ENCODE measurements at regions not wholly inside any gene's neighbourhood (a gene's known extent, or its start where the extent isn't known, plus 50 kb on each side); places are given as distances from the start of the nearest gene placed in this dataset.

DNA sequence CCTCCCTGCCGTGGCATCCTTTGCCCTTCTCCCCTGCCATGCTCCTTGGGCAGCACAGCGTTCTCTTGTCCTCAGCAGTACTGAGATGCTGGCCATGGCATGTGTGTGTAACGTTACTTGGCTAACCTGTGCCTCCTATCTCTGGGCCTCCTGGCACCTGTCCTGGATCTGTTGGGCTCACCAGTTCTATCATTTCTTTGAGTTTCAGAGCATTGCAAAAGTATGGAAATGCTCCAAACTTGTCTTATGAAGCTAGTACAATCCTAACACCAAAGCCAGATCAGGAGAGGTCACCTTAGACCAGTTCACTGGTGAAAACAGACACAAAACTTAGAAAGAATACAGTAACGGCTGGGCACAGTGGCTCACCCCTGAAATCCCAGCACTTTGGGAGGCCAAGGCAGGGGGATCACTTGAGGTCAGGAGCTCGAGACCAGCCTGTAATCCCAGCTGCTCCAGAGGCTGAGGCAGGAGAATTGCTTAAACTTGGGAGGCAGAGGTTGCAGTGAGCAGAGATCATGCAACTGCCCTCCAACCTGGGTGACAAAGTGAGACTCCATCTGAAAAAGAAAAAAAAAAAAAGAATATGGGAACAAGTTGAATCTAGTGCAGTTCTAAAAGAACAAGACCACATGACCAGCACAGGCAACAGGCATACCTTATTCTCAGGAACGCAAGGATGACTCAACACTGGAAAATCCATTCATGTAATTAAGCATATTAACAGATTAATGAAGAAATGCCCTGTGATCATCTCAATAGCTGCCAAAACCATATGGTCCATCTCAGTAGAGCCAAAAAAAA lies 62.4 kb upstream of the TRPM1 start:
- DNase-seq (ENCODE audit: low read depth): no peak

DNA sequence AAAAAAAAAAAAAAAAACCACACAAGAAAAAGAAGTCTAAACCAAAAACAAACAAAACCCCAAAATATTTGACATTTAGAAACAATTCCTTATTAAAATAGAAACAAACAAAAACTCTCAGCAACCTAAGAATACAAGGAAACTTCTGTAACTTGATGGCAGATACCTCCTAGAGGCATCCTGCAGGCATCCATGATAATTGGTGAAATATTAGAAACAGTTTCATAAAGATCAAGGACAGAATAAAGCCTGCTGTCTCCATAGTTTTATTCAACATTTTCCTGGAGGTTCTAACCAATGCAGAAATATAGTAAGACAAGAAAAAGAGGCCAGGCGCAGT lies 63.0 kb upstream of the TRPM1 start:
- no peak for TF ChIP-seq CTCF (conservative IDR thresholded peaks at IDR 0.05; ENCODE audit: control insufficient read depth, insufficient read depth, low read depth, low read length)
- no peak for DNase-seq (ENCODE audit: low read depth)
- no peak overlapping the region for H3K4me3 ChIP-seq (ENCODE audit: control insufficient read depth, low read depth, low read length)

More for the DNA sequence above, 62.4 kb upstream of the TRPM1 start:
- no peak overlapping the region for H3K4me3 ChIP-seq (ENCODE audit: control insufficient read depth, low read depth, low read length)
- TF ChIP-seq CTCF (conservative IDR thresholded peaks at IDR 0.05; ENCODE audit: control insufficient read depth, insufficient read depth, low read depth, low read length): no peak

GRCh38 chr15:31169558-31169957 lies 68.0 kb upstream of the TRPM1 start:
- no peak for TF ChIP-seq CTCF (conservative IDR thresholded peaks at IDR 0.05; ENCODE audit: control insufficient read depth, insufficient read depth, low read depth, low read length)
- no peak overlapping the region for H3K4me3 ChIP-seq (ENCODE audit: control insufficient read depth, low read depth, low read length)
- DNase-seq (ENCODE audit: low read depth): no peak

GRCh38 chr15:31171731-31172130 lies 70.2 kb upstream of the TRPM1 start:
- TF ChIP-seq CTCF (conservative IDR thresholded peaks at IDR 0.05; ENCODE audit: control insufficient read depth, insufficient read depth, low read depth, low read length): no peak
- DNase-seq (ENCODE audit: low read depth): no peak
- no peak overlapping the region for H3K4me3 ChIP-seq (ENCODE audit: control insufficient read depth, low read depth, low read length)

DNA sequence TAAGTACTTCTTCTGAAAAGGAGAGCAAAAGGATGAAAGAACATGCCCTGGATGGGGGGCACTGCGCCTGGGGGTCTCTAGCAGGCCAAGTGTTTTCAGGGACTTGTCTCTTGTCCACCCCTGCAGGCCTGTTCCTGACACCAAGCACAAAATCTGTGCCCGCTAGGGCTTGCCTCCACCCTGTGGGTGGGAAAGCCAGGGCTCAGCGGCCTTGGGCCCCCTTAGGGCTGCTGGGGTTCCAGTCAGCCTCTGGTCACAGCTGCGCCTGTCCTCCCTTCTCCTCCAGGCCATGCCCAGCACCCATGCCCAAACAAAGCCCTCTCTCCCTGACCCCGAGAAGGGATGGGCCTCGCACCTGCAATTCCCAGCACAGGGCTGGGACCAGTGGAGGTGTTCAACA lies 71.1 kb upstream of the TRPM1 start:
- TF ChIP-seq CTCF (conservative IDR thresholded peaks at IDR 0.05; ENCODE audit: control insufficient read depth, insufficient read depth, low read depth, low read length): no peak
- no peak overlapping the region for H3K4me3 ChIP-seq (ENCODE audit: control insufficient read depth, low read depth, low read length)

DNA sequence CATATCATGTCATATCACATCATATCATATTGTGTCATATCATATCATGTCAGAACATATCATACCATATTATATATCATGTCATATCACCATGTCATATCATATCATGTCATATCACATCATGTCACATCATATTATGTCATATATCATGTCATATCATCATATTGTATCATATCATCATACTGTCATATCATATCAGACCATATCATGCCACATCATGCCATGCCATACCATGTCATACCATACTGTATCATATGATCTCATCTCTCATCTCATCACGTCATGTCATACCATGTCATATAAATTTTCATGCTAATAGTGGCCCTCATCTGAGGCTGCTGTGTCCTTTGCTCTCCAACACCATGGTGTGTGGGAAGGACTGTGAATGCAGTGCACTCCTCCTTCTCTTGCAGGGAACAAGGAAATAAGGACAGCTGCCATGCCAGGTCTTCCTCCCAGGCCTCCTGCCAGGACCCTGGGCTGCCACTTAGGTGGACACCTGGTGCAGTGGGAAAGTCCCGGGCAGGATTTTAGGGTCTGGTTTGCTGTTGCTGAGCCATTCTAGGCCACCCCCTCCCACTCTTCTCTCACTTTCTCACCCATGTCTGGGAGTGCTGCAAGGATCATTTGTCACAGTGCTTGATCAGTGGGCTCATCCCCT lies 72.4 kb upstream of the TRPM1 start:
- no peak overlapping the region for H3K4me3 ChIP-seq (ENCODE audit: control insufficient read depth, low read depth, low read length)
- TF ChIP-seq CTCF (conservative IDR thresholded peaks at IDR 0.05; ENCODE audit: control insufficient read depth, insufficient read depth, low read depth, low read length): no peak
- DNase-seq (ENCODE audit: low read depth): no peak

More for the DNA sequence above, 71.1 kb upstream of the TRPM1 start:
- no peak for DNase-seq (ENCODE audit: low read depth)

All from fibroblast of mammary gland (primary cell).